ENCODE measurements at regions not wholly inside any gene's neighbourhood (a gene's known extent, or its start where the extent isn't known, plus 50 kb on each side); places are given as distances from the start of the nearest gene placed in this dataset. TPM values are rescaled to one million over a fixed set of nuclear protein-coding genes. Genes with fewer than 3 reads are reported as not detected.

Small RNA genes in the stretch of these regions (small RNA-seq; reads per million reads assigned to genes)
- not detected for gene AC093870.1

Data from skeletal muscle tissue (tissue), 1 donor.